Fibroblast of skin of back (primary cell): ENCODE measurements at regions not wholly inside any gene's neighbourhood (a gene's known extent, or its start where the extent isn't known, plus 50 kb on each side); places are given as distances from the start of the nearest gene placed in this dataset.
A peak's percentile ranks its signal among the peaks of the same experiment; 100 is the strongest.

Experiments
- DNase-seq: peaks from one replicate; pipeline ENCODE4 v3.0.0-alpha.2; 2013

- DNase-seq: no peak
These were observed 62.1 kb upstream of the BHLHE23 start for GRCh38 chr20:63068711-63069367.

- DNase-seq: no peak
These were observed 61.2 kb upstream of the BHLHE23 start for GRCh38 chr20:63067721-63068560.

DNA sequence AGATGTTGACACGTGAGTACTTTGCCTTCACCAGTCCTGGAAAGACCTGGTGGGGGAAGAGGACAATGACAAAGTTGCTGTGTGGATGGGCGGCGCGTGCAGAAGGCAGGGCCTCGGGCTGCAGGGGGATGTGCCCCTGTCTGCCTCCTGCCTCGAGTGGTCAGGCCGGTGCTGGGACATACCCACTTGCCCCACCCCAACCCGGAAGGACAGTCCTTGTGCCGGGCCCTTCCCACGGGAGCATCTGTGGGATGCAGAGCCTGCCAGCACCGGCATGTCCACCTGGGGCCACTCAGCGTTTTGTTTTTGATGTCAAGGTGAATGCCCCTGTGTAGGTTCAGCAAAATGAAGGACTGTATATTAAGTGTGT lies 60.5 kb upstream of the BHLHE23 start:
- DNase-seq: no peak

GRCh38 chr20:63066506-63067265 lies 59.9 kb upstream of the BHLHE23 start:
- DNase-seq: no peak

DNA sequence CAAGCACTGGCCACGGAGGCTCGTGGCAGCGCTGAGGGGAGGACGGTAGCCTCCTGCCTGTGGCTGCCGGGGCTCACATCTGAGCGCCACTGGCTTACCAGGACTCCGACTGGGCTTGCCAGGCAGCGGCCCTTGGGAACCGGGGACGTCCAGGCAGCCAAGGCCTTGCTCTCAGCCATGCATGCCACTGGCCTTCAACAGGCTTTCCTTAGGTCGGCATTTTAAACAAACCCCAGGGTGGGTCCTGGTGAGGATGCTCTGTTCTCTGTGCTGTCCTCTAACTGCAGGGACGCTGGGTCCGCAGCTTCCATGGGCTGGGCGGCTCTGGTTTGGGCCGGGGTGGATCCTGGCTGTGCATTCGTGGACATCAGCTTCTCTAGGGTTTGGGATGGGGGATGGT lies 59.1 kb upstream of the BHLHE23 start:
- no peak for DNase-seq

DNA sequence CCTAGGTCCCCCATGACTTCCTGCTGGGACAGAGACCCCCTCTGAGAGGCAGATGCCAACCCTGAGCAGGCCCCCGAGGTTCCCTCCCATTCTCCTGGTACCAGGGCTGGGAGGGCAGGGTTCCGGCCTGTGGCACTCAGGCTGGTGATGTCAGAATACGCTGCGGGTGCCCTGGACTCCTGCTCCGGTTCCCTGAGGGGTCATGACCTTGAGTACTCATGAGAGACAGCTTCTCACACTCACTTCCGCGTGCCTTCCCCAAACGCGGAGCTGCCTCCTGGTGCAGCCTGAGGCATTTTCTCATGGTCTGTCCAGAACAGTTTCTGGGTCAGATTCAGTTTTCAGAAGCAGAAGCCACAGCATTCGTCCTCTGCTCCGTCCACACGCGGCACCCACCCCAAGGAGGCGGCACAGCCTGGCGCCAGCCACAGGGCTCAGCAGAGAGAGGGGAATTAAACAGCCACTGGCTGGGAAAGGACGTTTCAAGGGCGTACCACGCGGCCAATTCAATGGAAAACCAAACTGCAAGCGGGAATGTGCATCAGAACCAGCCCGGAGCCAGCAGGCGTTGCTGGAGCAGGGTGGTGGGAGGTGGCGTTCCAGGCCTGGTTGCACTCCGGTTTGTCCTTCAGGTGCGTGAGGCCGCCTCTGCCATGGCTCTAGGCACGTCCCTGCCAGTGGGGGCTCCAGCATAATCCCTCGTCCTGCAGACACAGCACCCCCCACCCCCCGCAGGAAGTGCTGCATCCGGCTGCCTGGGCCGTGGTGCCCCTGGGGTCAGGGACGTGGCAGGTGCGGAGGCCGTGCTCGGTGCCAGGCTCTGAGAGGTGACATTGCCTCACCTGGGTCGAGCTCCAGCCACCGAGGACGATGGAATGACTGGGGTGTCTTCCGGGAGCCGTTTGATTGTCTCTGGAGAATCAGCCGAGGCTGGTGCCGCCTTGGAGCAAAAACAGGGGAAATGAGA lies 58.3 kb upstream of the BHLHE23 start:
- DNase-seq: no peak

GRCh38 chr20:63064310-63064709 lies 57.5 kb upstream of the BHLHE23 start:
- no peak for DNase-seq

DNA sequence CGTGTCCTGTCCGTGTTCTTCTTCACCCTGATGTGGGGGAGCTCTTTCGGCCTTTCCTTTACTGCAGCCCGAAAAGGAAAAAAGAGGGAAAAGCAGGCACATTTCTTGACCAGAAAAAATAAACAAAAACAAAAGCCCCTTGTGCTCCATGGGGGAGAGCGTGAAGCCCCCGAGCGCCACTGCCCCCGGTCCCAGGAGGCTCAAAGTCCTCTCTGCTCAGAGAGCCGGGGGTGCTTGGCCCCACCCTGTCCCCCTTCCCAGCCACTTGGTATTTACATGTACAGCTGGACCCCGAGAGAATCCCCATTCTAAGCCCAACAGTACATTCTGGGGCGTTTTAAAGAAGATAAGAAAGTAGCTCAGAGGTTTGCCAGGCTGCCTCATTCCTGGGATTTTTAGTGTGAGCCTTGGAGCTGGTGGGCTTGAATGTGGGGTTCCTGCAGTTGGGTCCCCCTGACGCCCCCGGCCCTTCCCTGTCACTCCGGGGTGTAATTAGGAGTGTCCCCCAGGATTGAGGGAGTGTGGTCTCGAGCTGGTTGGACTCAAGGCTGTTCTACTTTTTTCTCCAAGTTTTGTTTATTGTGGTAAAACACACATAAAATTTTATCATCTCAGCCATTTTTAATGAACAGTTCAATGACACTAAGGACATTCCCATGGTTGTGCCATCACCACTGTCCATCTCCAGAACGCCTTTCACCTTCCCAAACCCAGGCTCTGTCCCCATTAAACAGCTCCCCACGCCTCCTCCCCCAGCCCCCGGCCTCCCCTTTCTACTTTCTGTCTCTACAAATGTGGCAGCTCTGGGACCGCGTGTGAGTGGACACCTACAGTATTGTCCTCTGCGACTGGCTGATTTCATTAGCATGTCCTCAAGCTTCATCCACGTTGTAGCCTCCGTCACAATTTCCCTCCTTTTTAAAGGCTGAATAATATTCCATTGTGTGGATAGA lies 55.7 kb upstream of the BHLHE23 start:
- DNase-seq: no peak

GRCh38 chr20:63061771-63062100 lies 55.0 kb upstream of the BHLHE23 start:
- DNase-seq: no peak

DNA sequence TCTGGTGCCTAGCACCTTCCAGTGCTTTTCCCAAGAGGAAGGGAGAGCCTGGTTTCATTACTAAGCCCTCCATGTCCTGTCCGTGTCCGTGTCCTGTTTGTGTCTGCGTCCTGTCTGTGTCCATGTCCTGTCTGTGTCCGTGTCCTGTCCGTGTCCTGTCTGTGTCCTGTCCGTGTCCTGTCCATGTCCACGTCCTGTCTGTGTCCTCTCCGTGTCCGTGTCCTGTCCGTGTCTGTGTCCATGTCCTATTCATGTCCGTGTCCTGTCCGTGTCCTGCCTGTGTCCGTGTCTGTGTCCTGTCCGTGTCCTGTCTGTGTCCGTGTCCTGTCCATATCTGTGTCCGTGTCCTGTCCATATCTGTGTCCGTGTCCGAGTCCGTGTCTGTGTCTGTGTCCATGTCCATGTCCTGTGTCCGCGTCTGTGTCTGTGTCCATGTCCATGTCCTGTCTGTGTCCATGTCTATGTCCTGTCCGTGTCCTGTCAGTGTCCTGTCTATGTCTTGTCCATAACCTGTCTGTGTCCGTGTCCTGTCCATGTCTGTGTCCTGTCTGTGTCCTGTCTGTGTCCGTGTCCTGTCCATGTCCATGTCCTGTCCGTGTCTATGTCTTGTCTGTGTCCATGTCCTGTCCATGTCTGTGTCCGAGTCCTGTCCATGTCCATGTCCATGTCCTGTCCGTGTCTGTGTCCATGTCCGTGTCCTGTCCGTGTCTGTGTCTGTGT lies 54.4 kb upstream of the BHLHE23 start:
- no peak for DNase-seq

DNA sequence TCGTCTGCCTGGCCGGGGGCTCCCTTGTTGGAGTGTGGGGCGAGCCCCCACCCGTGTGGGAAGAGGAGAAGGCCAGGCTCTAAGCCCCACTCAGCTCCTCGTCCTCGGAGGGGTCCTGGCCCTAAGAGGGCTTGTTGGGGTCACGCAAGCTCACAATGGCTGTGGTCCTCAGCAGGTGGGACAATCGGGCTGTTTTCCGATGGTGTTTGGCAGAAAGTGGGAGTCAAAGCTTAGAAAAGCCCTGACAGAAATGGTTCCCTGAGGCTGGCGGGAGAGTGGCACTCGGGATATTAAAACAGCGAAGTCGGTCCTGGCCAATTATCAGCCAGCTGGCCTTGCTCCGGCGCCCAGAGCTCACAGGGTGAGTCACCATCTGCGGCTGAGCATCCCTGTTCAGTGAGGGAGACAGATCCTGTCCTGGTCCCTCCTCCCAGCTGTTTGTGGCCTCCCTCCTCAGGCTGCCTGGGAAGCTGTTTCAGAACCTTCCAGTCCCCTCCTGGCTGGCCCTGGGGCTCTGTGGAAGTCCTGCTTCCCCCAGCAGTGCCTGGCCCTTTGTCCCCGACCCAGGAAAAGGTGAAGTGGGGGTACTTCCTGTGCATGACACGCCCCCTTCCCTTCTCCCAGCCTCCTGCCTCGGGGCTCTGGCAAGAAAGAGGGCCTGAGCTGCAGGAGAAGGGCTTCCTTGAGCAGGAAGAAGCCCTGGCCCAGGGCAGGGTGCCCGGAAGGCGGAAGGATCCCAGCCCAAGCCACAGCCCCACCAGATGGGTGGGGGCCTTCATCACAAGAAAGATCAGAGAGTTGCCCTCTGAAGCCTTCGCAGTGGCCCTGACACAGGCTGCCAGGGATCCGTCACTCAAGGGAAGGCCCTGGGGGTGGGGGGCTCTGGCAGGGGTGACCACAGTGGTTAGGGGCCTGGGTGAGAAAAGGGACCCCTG lies 53.6 kb upstream of the BHLHE23 start:
- DNase-seq: peak; percentile 10

GRCh38 chr20:63059684-63060056 lies 52.9 kb upstream of the BHLHE23 start:
- DNase-seq: no peak

- no peak for DNase-seq
These were observed 52.1 kb upstream of the BHLHE23 start for GRCh38 chr20:63058696-63059335.

- no peak for DNase-seq
These were observed 50.7 kb upstream of the BHLHE23 start for GRCh38 chr20:63057171-63058117.

DNA sequence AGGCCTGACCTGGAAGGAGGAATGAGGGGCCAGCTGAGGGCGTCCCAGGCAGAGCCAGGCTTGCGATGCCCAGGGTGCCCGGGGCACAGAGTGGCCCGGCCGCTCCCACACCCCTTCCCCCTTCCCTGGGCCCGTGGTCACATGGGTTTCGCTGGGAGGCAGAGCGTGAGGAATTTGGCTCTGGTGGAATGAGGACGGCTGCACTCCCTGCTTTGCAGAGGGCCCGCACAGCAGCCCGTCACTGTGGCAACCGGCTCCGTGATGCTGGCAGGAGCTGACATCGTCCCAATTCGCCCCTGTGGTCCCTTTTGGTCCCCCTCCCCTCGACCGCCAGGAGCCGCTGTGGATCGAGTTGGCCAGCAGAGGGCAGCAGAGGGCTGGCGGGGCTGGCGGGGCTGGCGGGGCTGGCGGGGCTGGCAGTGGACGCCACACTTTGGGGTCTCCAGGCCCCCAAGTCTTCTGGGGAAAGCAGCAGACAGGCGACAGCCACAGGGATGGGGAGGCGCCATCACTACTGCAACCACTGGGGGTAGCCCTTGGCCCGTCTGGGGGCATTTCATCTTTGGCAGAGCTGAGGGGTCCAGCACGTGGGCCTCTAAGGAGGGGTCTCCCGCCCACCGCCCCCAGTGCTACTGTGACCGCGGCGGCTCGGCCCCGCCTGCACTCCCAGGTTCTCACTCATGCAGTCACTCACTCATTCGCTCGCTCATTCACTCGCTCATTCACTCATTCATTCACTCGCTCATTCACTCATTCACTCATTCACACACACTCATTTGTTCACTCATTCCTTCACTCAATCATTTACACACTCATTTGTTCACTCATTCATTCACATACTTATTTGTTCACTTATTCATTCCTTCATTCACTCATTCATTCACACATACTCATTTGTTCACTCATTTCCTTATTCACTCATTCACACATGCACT lies 49.7 kb upstream of the BHLHE23 start:
- peak; percentile 7 for DNase-seq
